ENCODE measurements at regions not wholly inside any gene's neighbourhood (a gene's known extent, or its start where the extent isn't known, plus 50 kb on each side); places are given as distances from the start of the nearest gene placed in this dataset.

DNA sequence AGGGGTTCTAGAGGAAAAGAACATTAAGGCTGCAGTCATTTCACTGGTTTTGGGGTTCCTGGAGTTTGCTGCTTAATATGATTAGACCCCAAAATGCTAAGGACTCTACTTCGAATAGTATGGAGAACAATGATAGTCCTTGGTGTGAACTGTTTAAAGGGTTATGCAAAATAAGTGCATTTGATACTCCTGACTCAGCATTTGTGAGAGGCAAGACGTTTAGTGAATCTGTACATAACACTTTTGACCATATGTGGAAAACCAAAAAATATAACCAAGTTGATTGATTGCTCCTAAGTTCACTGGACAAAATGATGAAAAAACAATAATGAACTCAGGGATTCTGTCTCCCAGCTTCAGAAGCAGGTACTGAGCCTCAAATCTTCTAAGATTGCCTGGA lies 414.1 kb downstream of the SH3BGRL start:
- Mint-ChIP-seq H3K27ac (no peak overlapping the region), H3K9me3 (peaks cover 0 to 6% (median 2%) of the 10 kb centered on the region in 7 donors), H3K4me3 (no peak overlapping the region), H3K36me3 (no peaks in the 10 kb centered on the region), H3K27me3 (ENCODE audit: low read depth in 3 of 3) (no peaks in the 10 kb centered on the region), H3K4me1 (no peaks in the 10 kb centered on the region)
- Histone ChIP-seq H3K4me2 (replicated peaks; ENCODE audit: extremely low read depth, low read length, poor library complexity, severe bottlenecking) (no peak overlapping the region), H3K79me2 (ENCODE audit: insufficient read depth, low read length) (no peaks in the 10 kb centered on the region), H3K9me3 (replicated peaks in 1 of 2; ENCODE audit: control insufficient read depth in 1 of 2, insufficient read depth in 1 of 2, low read length in 2 of 2) (no peaks in the 10 kb centered on the region), H3K4me3 (replicated peaks in 1 of 3; ENCODE audit: low read depth in 2 of 3, low read length in 3 of 3) (no peak overlapping the region), H3K27me3 (ENCODE audit: control insufficient read depth in 2 of 2, insufficient read depth in 2 of 2, low read length in 2 of 2) (no peaks in the 10 kb centered on the region), H3K9ac (ENCODE audit: insufficient read depth, low read length, poor library complexity, severe bottlenecking) (no peak overlapping the region), H2AFZ (ENCODE audit: insufficient read depth, low read depth, low read length, poor library complexity, severe bottlenecking) (no peak overlapping the region), H3K4me1 (ENCODE audit: control insufficient read depth in 1 of 2, insufficient read depth in 2 of 2, low read length in 2 of 2) (no peaks in the 10 kb centered on the region), H4K20me1 (ENCODE audit: insufficient read depth, low read length) (no peaks in the 10 kb centered on the region), H3K27ac (ENCODE audit: low read depth in 1 of 2, low read length in 2 of 2) (no peak overlapping the region), H3K36me3 (replicated peaks in 1 of 2; ENCODE audit: control insufficient read depth in 1 of 2, insufficient read depth in 2 of 2, low read length in 2 of 2) (no peaks in the 10 kb centered on the region)
- intact Hi-C loops (cut with micrococcal nuclease): no loop called here
- no CpG with 5 or more reads among the region's 2 CpGs for WGBS (ENCODE audit: insufficient coverage)
- DNase-seq: no peak
- TF ChIP-seq, protein P1, sequence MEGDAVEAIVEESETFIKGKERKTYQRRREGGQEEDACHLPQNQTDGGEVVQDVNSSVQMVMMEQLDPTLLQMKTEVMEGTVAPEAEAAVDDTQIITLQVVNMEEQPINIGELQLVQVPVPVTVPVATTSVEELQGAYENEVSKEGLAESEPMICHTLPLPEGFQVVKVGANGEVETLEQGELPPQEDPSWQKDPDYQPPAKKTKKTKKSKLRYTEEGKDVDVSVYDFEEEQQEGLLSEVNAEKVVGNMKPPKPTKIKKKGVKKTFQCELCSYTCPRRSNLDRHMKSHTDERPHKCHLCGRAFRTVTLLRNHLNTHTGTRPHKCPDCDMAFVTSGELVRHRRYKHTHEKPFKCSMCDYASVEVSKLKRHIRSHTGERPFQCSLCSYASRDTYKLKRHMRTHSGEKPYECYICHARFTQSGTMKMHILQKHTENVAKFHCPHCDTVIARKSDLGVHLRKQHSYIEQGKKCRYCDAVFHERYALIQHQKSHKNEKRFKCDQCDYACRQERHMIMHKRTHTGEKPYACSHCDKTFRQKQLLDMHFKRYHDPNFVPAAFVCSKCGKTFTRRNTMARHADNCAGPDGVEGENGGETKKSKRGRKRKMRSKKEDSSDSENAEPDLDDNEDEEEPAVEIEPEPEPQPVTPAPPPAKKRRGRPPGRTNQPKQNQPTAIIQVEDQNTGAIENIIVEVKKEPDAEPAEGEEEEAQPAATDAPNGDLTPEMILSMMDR (IDR thresholded peaks at IDR 0.05): no peak

DNA sequence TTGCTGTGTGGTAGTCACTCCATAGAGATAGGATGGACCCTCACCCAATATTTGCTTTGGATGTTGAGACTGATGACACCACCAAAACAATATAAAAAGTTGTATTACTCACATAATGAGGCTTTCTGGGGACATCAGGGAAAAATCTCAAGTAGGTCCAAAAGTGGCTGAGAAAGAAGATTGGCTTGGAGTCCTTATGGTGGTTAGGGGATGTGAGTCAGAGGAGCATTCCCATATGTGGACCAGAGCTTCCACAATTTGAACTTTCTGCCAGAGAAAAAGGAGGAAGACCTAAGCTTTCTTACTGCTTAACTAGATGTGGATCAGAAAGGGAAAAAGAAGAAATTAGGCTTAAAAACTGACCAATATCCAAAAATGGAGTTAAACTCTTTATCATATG lies 460.5 kb downstream of the SH3BGRL start:
- peaks cover 0 to 9% of the 10 kb centered on the region in 2 donors for H3K9me3 ChIP-seq (replicated peaks in 1 of 2; ENCODE audit: control insufficient read depth in 1 of 2, insufficient read depth in 1 of 2, low read length in 2 of 2)
- H3K36me3 Mint-ChIP-seq: no peaks in the 10 kb centered on the region
- no peak overlapping the region for H3K27ac Mint-ChIP-seq
- TF ChIP-seq, protein P1 (IDR thresholded peaks at IDR 0.05): no peak
- H3K27me3 Mint-ChIP-seq (ENCODE audit: low read depth in 3 of 3): no peaks in the 10 kb centered on the region
- H3K27me3 ChIP-seq (ENCODE audit: control insufficient read depth in 2 of 2, insufficient read depth in 2 of 2, low read length in 2 of 2): no peaks in the 10 kb centered on the region
- no peak overlapping the region for H3K27ac ChIP-seq (ENCODE audit: low read depth in 1 of 2, low read length in 2 of 2)
- intact Hi-C loops (cut with micrococcal nuclease): no loop called here
- H2AFZ ChIP-seq (ENCODE audit: insufficient read depth, low read depth, low read length, poor library complexity, severe bottlenecking): no peak overlapping the region
- peaks cover 0 to 4% (median 0%) of the 10 kb centered on the region in 7 donors for H3K9me3 Mint-ChIP-seq
- H3K4me2 ChIP-seq (replicated peaks; ENCODE audit: extremely low read depth, low read length, poor library complexity, severe bottlenecking): no peak overlapping the region
- no peaks in the 10 kb centered on the region for H3K4me1 ChIP-seq (ENCODE audit: control insufficient read depth in 1 of 2, insufficient read depth in 2 of 2, low read length in 2 of 2)
- no peaks in the 10 kb centered on the region for H4K20me1 ChIP-seq (ENCODE audit: insufficient read depth, low read length)
- no peak overlapping the region for H3K4me3 Mint-ChIP-seq
- H3K4me3 ChIP-seq (replicated peaks in 1 of 3; ENCODE audit: low read depth in 2 of 3, low read length in 3 of 3): no peak overlapping the region
- no peaks in the 10 kb centered on the region for H3K36me3 ChIP-seq (replicated peaks in 1 of 2; ENCODE audit: control insufficient read depth in 1 of 2, insufficient read depth in 2 of 2, low read length in 2 of 2)
- DNase-seq: no peak
- no peak overlapping the region for H3K9ac ChIP-seq (ENCODE audit: insufficient read depth, low read length, poor library complexity, severe bottlenecking)
- H3K79me2 ChIP-seq (ENCODE audit: insufficient read depth, low read length): no peaks in the 10 kb centered on the region
- H3K4me1 Mint-ChIP-seq: no peaks in the 10 kb centered on the region
